ENCODE measurements at regions not wholly inside any gene's neighbourhood (a gene's known extent, or its start where the extent isn't known, plus 50 kb on each side); places are given as distances from the start of the nearest gene placed in this dataset.

- Histone ChIP-seq H3K9me3 (replicated peaks) (no peaks in the 10 kb centered on the region), H3K4me1 (peaks cover 14% of the 10 kb centered on the region), H3K27me3 (ENCODE audit: low read depth) (no peaks in the 10 kb centered on the region), H3K36me3 (no peaks in the 10 kb centered on the region), H3K27ac (replicated peaks) (no peak overlapping the region), H3K4me3 (no peak overlapping the region)
- no peak for DNase-seq
- intact Hi-C loops (cut with micrococcal nuclease): no loop called here
- no peak for TF ChIP-seq CTCF (IDR thresholded peaks at IDR 0.05; ENCODE audit: borderline replicate concordance)
Observed at GRCh38 chr11:130548491-130548833, 100.0 kb downstream of the ADAMTS15 start.

- Histone ChIP-seq H3K4me1 (peaks cover 10% of the 10 kb centered on the region), H3K36me3 (no peaks in the 10 kb centered on the region), H3K9me3 (replicated peaks) (no peaks in the 10 kb centered on the region), H3K27ac (replicated peaks) (no peak overlapping the region), H3K27me3 (ENCODE audit: low read depth) (no peaks in the 10 kb centered on the region), H3K4me3 (no peak overlapping the region)
- DNase-seq: no peak
- intact Hi-C loops (cut with micrococcal nuclease): no loop called here
- TF ChIP-seq CTCF (IDR thresholded peaks at IDR 0.05; ENCODE audit: borderline replicate concordance): no peak
Observed at GRCh38 chr11:130549393-130549999, 101.1 kb downstream of the ADAMTS15 start.

GRCh38 chr11:130550150-130550549 is 101.7 kb downstream of the ADAMTS15 start:
- DNase-seq: no peak
- intact Hi-C loops (cut with micrococcal nuclease): no loop called here
- H3K9me3 ChIP-seq (replicated peaks): no peaks in the 10 kb centered on the region
- no peak overlapping the region for H3K4me3 ChIP-seq
- H3K36me3 ChIP-seq: no peaks in the 10 kb centered on the region
- TF ChIP-seq CTCF (IDR thresholded peaks at IDR 0.05; ENCODE audit: borderline replicate concordance): no peak
- peaks cover 10% of the 10 kb centered on the region for H3K4me1 ChIP-seq
- H3K27ac ChIP-seq (replicated peaks): no peak overlapping the region
- no peaks in the 10 kb centered on the region for H3K27me3 ChIP-seq (ENCODE audit: low read depth)

- H3K27me3 ChIP-seq (ENCODE audit: low read depth): no peaks in the 10 kb centered on the region
- no peak overlapping the region for H3K4me3 ChIP-seq
- H3K27ac ChIP-seq (replicated peaks): no peak overlapping the region
Observed at GRCh38 chr11:130550984-130551383, 102.5 kb downstream of the ADAMTS15 start.

GRCh38 chr11:130551388-130551787 is 102.9 kb downstream of the ADAMTS15 start:
- no peak for DNase-seq
- Histone ChIP-seq H3K9me3 (replicated peaks) (no peaks in the 10 kb centered on the region), H3K27me3 (ENCODE audit: low read depth) (no peaks in the 10 kb centered on the region), H3K4me3 (no peak overlapping the region), H3K27ac (replicated peaks) (no peak overlapping the region), H3K36me3 (no peaks in the 10 kb centered on the region), H3K4me1 (peaks cover 16% of the 10 kb centered on the region)
- TF ChIP-seq CTCF (IDR thresholded peaks at IDR 0.05; ENCODE audit: borderline replicate concordance): no peak
- intact Hi-C loops (cut with micrococcal nuclease): no loop called here

More at GRCh38 chr11:130550984-130551383, 102.5 kb downstream of the ADAMTS15 start:
- intact Hi-C loops (cut with micrococcal nuclease): no loop called here
- DNase-seq: no peak
- Histone ChIP-seq H3K36me3 (no peaks in the 10 kb centered on the region), H3K4me1 (peaks cover 16% of the 10 kb centered on the region), H3K9me3 (replicated peaks) (no peaks in the 10 kb centered on the region)
- TF ChIP-seq CTCF (IDR thresholded peaks at IDR 0.05; ENCODE audit: borderline replicate concordance): no peak
